Osteoblast (primary cell): ENCODE measurements at regions not wholly inside any gene's neighbourhood (a gene's known extent, or its start where the extent isn't known, plus 50 kb on each side); places are given as distances from the start of the nearest gene placed in this dataset.

Source experiments
- DNase-seq: peaks from one replicate; pipeline ENCODE4 v3.0.0; 2011; ENCODE audit warnings: low spot score, mixed read lengths; ENCODE audit not compliant: insufficient read length; ENCODE audit errors: missing footprints
- H2AFZ ChIP-seq: 2 replicates; pipeline ENCODE4 v1.6.0; 2011; ENCODE audit warnings: mild to moderate bottlenecking, low read length
- H3K27ac ChIP-seq: 2 replicates; pipeline ENCODE4 v1.5.1; 2011; ENCODE audit warnings: mild to moderate bottlenecking, low read depth, low read length, moderate library complexity
- H3K27me3 ChIP-seq: 2 replicates; pipeline ENCODE4 v1.6.0; 2012; ENCODE audit warnings: mild to moderate bottlenecking, control low read depth, inconsistent platforms, low read length, moderate library complexity; ENCODE audit not compliant: insufficient read depth
- H3K36me3 ChIP-seq: 2 replicates; pipeline ENCODE4 v1.5.1; 2011; ENCODE audit warnings: mild to moderate bottlenecking, low read length, control low read depth, moderate library complexity; ENCODE audit not compliant: insufficient read depth
- H3K4me1 ChIP-seq: 2 replicates; pipeline ENCODE4 v1.5.1; 2011; ENCODE audit warnings: mild to moderate bottlenecking, low read length, control low read depth, moderate library complexity; ENCODE audit not compliant: insufficient read depth
- H3K4me2 ChIP-seq: 2 replicates; pipeline ENCODE4 v1.6.0; 2011; ENCODE audit warnings: mild to moderate bottlenecking, low read length; ENCODE audit not compliant: insufficient read depth
- H3K4me3 ChIP-seq: fragments of 200-600 bp; sonication (generic); 3 replicates; pipeline ENCODE4 v1.5.1; 2012; ENCODE audit warnings: mild to moderate bottlenecking, low read length, inconsistent platforms; ENCODE audit not compliant: insufficient read depth
- H3K79me2 ChIP-seq: 2 replicates; pipeline ENCODE4 v1.6.0; 2012; ENCODE audit warnings: mild to moderate bottlenecking, low read length, control low read depth, inconsistent platforms; ENCODE audit not compliant: insufficient read depth
- H3K9me3 ChIP-seq: 2 replicates; pipeline ENCODE4 v1.5.1; 2011; ENCODE audit warnings: low read depth, low read length, control low read depth
- H4K20me1 ChIP-seq: 2 replicates; pipeline ENCODE4 v1.6.0; 2012; ENCODE audit warnings: mild to moderate bottlenecking, low read length, control low read depth; ENCODE audit not compliant: insufficient read depth
- CTCF ChIP-seq: IDR thresholded peaks from 2 replicates; pipeline ENCODE4 v1.5.1; 2011; ENCODE audit warnings: mild to moderate bottlenecking, low read depth, low read length, moderate library complexity; ENCODE audit errors: extremely low read depth

GRCh38 chr1:166479052-166479631 is 312.3 kb upstream of the FAM78B start:
- H3K27ac ChIP-seq, result no peak overlapping the region
- no peaks in the 10 kb centered on the region for H3K27me3 ChIP-seq
- no peaks in the 10 kb centered on the region for H3K36me3 ChIP-seq
- no peak overlapping the region for H3K4me2 ChIP-seq
- TF ChIP-seq CTCF, result peak; percentile 72
- no peak overlapping the region for H2AFZ ChIP-seq
- H3K4me1 ChIP-seq, result no peaks in the 10 kb centered on the region
- H3K4me3 ChIP-seq, result no peak overlapping the region
- DNase-seq, result no peak
- no peaks in the 10 kb centered on the region for H4K20me1 ChIP-seq
- no peaks in the 10 kb centered on the region for H3K79me2 ChIP-seq
- no peaks in the 10 kb centered on the region for H3K9me3 ChIP-seq

- no peak for TF ChIP-seq CTCF
- no peak overlapping the region for H3K4me3 ChIP-seq
- no peaks in the 10 kb centered on the region for H3K9me3 ChIP-seq
- no peak overlapping the region for H2AFZ ChIP-seq
- no peak overlapping the region for H3K27ac ChIP-seq
- H3K79me2 ChIP-seq, result no peaks in the 10 kb centered on the region
- no peaks in the 10 kb centered on the region for H3K27me3 ChIP-seq
- H3K4me2 ChIP-seq, result no peak overlapping the region
- no peaks in the 10 kb centered on the region for H4K20me1 ChIP-seq
- H3K4me1 ChIP-seq, result no peaks in the 10 kb centered on the region
- no peak for DNase-seq
- no peaks in the 10 kb centered on the region for H3K36me3 ChIP-seq
These were observed 317.7 kb upstream of the FAM78B start for GRCh38 chr1:166484471-166484870.

GRCh38 chr1:166484871-166485270 is 318.1 kb upstream of the FAM78B start:
- Histone ChIP-seq H3K4me3 (no peak overlapping the region), H3K4me1 (no peaks in the 10 kb centered on the region), H3K27ac (no peak overlapping the region), H2AFZ (no peak overlapping the region), H3K79me2 (no peaks in the 10 kb centered on the region), H3K27me3 (no peaks in the 10 kb centered on the region), H3K9me3 (no peaks in the 10 kb centered on the region), H3K36me3 (no peaks in the 10 kb centered on the region), H3K4me2 (no peak overlapping the region), H4K20me1 (no peaks in the 10 kb centered on the region)
- no peak for DNase-seq
- TF ChIP-seq CTCF, result no peak

- no peak for DNase-seq
- H3K27ac ChIP-seq, result no peak overlapping the region
- TF ChIP-seq CTCF, result no peak
- no peaks in the 10 kb centered on the region for H3K9me3 ChIP-seq
- H3K36me3 ChIP-seq, result no peaks in the 10 kb centered on the region
- H4K20me1 ChIP-seq, result no peaks in the 10 kb centered on the region
- no peaks in the 10 kb centered on the region for H3K4me1 ChIP-seq
- no peak overlapping the region for H3K4me2 ChIP-seq
- no peaks in the 10 kb centered on the region for H3K27me3 ChIP-seq
- H3K4me3 ChIP-seq, result no peak overlapping the region
- no peak overlapping the region for H2AFZ ChIP-seq
- no peaks in the 10 kb centered on the region for H3K79me2 ChIP-seq
These were observed 318.8 kb upstream of the FAM78B start for GRCh38 chr1:166485620-166486019.
